ENCODE measurements at regions not wholly inside any gene's neighbourhood (a gene's known extent, or its start where the extent isn't known, plus 50 kb on each side); places are given as distances from the start of the nearest gene placed in this dataset.
"Not testable (repeated sequence)": the region's sequence is repeated elsewhere in the genome, so short reads cannot be mapped to it uniquely, and the experiment has no call there.

GRCh38 chr5:74441616-74442015 is 198.9 kb downstream of the ENC1 start:
- TF ChIP-seq CTCF (IDR thresholded peaks at IDR 0.05) (no peak), EP300 (IDR thresholded peaks at IDR 0.05) (no peak), POLR2A (IDR thresholded peaks at IDR 0.05) (no peak)
- WGBS, 3 donors: 90 to 96% (median 92%) methylated on average over 5 of the region's 5 CpGs
- peaks cover 1% of the 10 kb centered on the region for H3K4me1 ChIP-seq (ENCODE audit: insufficient read depth)
- DNase-seq: no peak
- no peaks in the 10 kb centered on the region for H3K9me3 ChIP-seq
- H3K4me3 ChIP-seq: no peak overlapping the region
- H3K27me3 ChIP-seq: no peaks in the 10 kb centered on the region
- intact Hi-C loops (cut with DNase I): no loop called here
- no peak overlapping the region for H3K27ac ChIP-seq
- no peaks in the 10 kb centered on the region for H3K36me3 ChIP-seq

GRCh38 chr5:74440341-74440740 is 200.2 kb downstream of the ENC1 start:
- Histone ChIP-seq H3K36me3 (no peaks in the 10 kb centered on the region), H3K27ac (no peak overlapping the region), H3K9me3 (no peaks in the 10 kb centered on the region), H3K4me3 (no peak overlapping the region), H3K27me3 (no peaks in the 10 kb centered on the region), H3K4me1 (ENCODE audit: insufficient read depth) (no peaks in the 10 kb centered on the region)
- intact Hi-C loops (cut with DNase I): no loop called here
- DNase-seq: no peak
- 86 to 92% (median 87%) methylated on average over 2 of the region's 2 CpGs for WGBS, 3 donors
- TF ChIP-seq POLR2A (IDR thresholded peaks at IDR 0.05): no peak

- H3K9me3 ChIP-seq; intact Hi-C loops (cut with DNase I); H3K36me3 ChIP-seq; H3K4me3 ChIP-seq; H3K27ac ChIP-seq; H3K4me1 ChIP-seq (ENCODE audit: insufficient read depth); H3K27me3 ChIP-seq; DNase-seq: not testable (repeated sequence)
- WGBS, 3 donors: 87 to 91% (median 90%) methylated on average over 2 of the region's 2 CpGs
Observed at GRCh38 chr5:74437870-74438269, 202.7 kb downstream of the ENC1 start.

GRCh38 chr5:74433896-74434829 is 206.4 kb downstream of the ENC1 start:
- no peak overlapping the region for H3K27ac ChIP-seq
- 41 to 64% (median 58%) methylated on average over 9 of the region's 9 CpGs for WGBS, 3 donors

GRCh38 chr5:74433255-74433895 is 207.2 kb downstream of the ENC1 start:
- no peak for DNase-seq
- Histone ChIP-seq H3K27ac (no peak overlapping the region), H3K36me3 (no peaks in the 10 kb centered on the region), H3K4me1 (ENCODE audit: insufficient read depth) (peaks cover 2% of the 10 kb centered on the region), H3K27me3 (no peaks in the 10 kb centered on the region), H3K4me3 (no peak overlapping the region), H3K9me3 (no peaks in the 10 kb centered on the region)
- 70 to 79% (median 74%) methylated on average over 7 of the region's 7 CpGs for WGBS, 3 donors
- TF ChIP-seq POLR2A (IDR thresholded peaks at IDR 0.05) (no peak), CTCF (IDR thresholded peaks at IDR 0.05) (no peak), EP300 (IDR thresholded peaks at IDR 0.05) (no peak)
- intact Hi-C loops (cut with DNase I): no loop called here

More at GRCh38 chr5:74433896-74434829, 206.4 kb downstream of the ENC1 start:
- no peak overlapping the region for H3K4me3 ChIP-seq
- peaks cover 2% of the 10 kb centered on the region for H3K4me1 ChIP-seq (ENCODE audit: insufficient read depth)
- H3K27me3 ChIP-seq: no peaks in the 10 kb centered on the region
- no peak for TF ChIP-seq POLR2A (IDR thresholded peaks at IDR 0.05)
- no peak for TF ChIP-seq CTCF (IDR thresholded peaks at IDR 0.05)
- no peak for TF ChIP-seq EP300 (IDR thresholded peaks at IDR 0.05)
- no peaks in the 10 kb centered on the region for H3K9me3 ChIP-seq
- no peaks in the 10 kb centered on the region for H3K36me3 ChIP-seq
- no peak for DNase-seq
- intact Hi-C loops (cut with DNase I): no loop called here

Measured in ovary (tissue), 7 donors.